Sigmoid colon (tissue), 4 donors: ENCODE measurements at regions not wholly inside any gene's neighbourhood (a gene's known extent, or its start where the extent isn't known, plus 50 kb on each side); places are given as distances from the start of the nearest gene placed in this dataset.

Experiments used
- EP300 ChIP-seq, 4 donors: sonication (generic); formaldehyde crosslinking; IDR thresholded peaks; one replicate each; pipeline ENCODE4 v1.6.1; 2017; ENCODE audit warnings: antibody characterized with exemption in 4 of 4
- POLR2A ChIP-seq, 2 donors: fragments of 450-650 bp; IDR thresholded peaks; one replicate each; pipeline ENCODE4 v1.6.1; 2016; ENCODE audit warnings: antibody characterized with exemption in 2 of 2, mild to moderate bottlenecking in 2 of 2, moderate library complexity in 2 of 2
- POLR2AphosphoS5 ChIP-seq, 4 donors: sonication (generic); formaldehyde crosslinking; IDR thresholded peaks; one replicate each; pipeline ENCODE4 v1.6.1; 2017; ENCODE audit warnings: antibody characterized with exemption in 4 of 4
- TF ChIP-seq, protein P1 (sequence below), 4 experiments: fragments of 450-650 bp in 3 of 4; fragments of 200-600 bp in 1 of 4; IDR thresholded peaks; one replicate each; pipeline ENCODE4 v1.5.1; 2016 to 2019; ENCODE audit warnings: antibody characterized with exemption in 4 of 4, mild to moderate bottlenecking in 3 of 4, moderate library complexity in 2 of 4

DNA sequence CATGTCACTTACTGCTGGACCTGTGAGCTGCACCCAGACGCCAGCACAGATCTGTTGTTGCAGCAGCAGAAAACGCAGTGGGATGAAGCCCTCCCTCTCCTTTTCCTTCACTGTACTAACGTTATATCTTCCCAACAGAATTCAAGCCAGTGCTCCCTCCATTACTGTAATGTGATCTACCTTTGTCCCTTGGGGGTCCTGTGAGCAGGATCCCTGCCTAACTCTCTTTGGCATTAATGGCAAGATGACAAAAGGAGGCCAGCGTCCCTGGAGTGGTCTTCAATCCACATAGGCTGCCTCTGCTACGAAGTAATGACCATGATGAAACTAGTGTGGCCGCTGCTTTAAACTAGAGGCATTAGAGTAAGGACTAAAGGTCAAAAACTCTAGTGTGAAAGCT is 69.3 kb upstream of the SOX14 start:
- TF ChIP-seq, protein P1, sequence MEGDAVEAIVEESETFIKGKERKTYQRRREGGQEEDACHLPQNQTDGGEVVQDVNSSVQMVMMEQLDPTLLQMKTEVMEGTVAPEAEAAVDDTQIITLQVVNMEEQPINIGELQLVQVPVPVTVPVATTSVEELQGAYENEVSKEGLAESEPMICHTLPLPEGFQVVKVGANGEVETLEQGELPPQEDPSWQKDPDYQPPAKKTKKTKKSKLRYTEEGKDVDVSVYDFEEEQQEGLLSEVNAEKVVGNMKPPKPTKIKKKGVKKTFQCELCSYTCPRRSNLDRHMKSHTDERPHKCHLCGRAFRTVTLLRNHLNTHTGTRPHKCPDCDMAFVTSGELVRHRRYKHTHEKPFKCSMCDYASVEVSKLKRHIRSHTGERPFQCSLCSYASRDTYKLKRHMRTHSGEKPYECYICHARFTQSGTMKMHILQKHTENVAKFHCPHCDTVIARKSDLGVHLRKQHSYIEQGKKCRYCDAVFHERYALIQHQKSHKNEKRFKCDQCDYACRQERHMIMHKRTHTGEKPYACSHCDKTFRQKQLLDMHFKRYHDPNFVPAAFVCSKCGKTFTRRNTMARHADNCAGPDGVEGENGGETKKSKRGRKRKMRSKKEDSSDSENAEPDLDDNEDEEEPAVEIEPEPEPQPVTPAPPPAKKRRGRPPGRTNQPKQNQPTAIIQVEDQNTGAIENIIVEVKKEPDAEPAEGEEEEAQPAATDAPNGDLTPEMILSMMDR (IDR thresholded peaks at IDR 0.05): no peak
- TF ChIP-seq POLR2A (IDR thresholded peaks at IDR 0.05): no peak
- no peak for TF ChIP-seq POLR2AphosphoS5 (IDR thresholded peaks at IDR 0.05)
- TF ChIP-seq EP300 (IDR thresholded peaks at IDR 0.05): no peak
